HCT116 (cell line): ENCODE measurements at regions not wholly inside any gene's neighbourhood (a gene's known extent, or its start where the extent isn't known, plus 50 kb on each side); places are given as distances from the start of the nearest gene placed in this dataset.

Experiments
- CBX3 ChIP-seq: IDR thresholded peaks from 2 replicates; pipeline ENCODE4 v1.6.1; 2012; ENCODE audit warnings: low read depth
- ELF1 ChIP-seq: IDR thresholded peaks from 2 replicates; pipeline ENCODE4 v1.6.1; 2012; ENCODE audit warnings: low read depth, borderline replicate concordance
- EZH2 ChIP-seq: fragments of 200-600 bp; sonication (generic); IDR thresholded peaks from 2 replicates; pipeline ENCODE4 v1.6.1; 2017; ENCODE audit warnings: antibody characterized with exemption, mixed run types
- EZH2phosphoT487 ChIP-seq: fragments of 200-600 bp; IDR thresholded peaks from 2 replicates; pipeline ENCODE4 v1.6.1; 2018; ENCODE audit warnings: antibody characterized with exemption, borderline replicate concordance
- JUND ChIP-seq: IDR thresholded peaks from 2 replicates; pipeline ENCODE4 v1.6.1; 2012
- POLR2A ChIP-seq: IDR thresholded peaks from 2 replicates; pipeline ENCODE4 v1.7.0; 2011; ENCODE audit warnings: borderline replicate concordance; ENCODE audit not compliant: insufficient read depth, insufficient read length; ENCODE audit errors: extremely low read depth
- POLR2AphosphoS5 ChIP-seq: IDR thresholded peaks from 2 replicates; pipeline ENCODE4 v1.6.1; 2011; ENCODE audit warnings: mild to moderate bottlenecking, low read depth, low read length, moderate library complexity
- RAD21 ChIP-seq: IDR thresholded peaks from 2 replicates; pipeline ENCODE4 v1.6.1; 2012; ENCODE audit warnings: low read depth, mild to moderate bottlenecking
- SIN3A ChIP-seq: IDR thresholded peaks from 2 replicates; pipeline ENCODE4 v1.6.1; 2012; ENCODE audit warnings: low read depth
- SP1 ChIP-seq: IDR thresholded peaks from 2 replicates; pipeline ENCODE4 v1.6.1; 2012; ENCODE audit warnings: low read depth
- SRF ChIP-seq: IDR thresholded peaks from 2 replicates; pipeline ENCODE4 v1.6.1; 2012; ENCODE audit warnings: low read depth
- TF ChIP-seq, protein P1 (sequence below), 3 experiments: fragments of 200-600 bp in 1 of 3; sonication (generic) in 1 of 3; IDR thresholded peaks in 2 of 3; conservative IDR thresholded peaks in 1 of 3; 2 replicates each; pipeline ENCODE4 v1.5.1; 2012 to 2017; ENCODE audit warnings: low read depth in 2 of 3, low read length in 2 of 3, antibody characterized with exemption in 1 of 3, borderline replicate concordance in 1 of 3, control low read depth in 1 of 3, mild to moderate bottlenecking in 1 of 3, mixed read lengths in 1 of 3, mixed run types in 1 of 3, moderate library complexity in 1 of 3; ENCODE audit not compliant: insufficient read depth in 1 of 3
- TF ChIP-seq, protein P2 (sequence below): IDR thresholded peaks from 2 replicates; pipeline ENCODE4 v1.6.1; 2012

GRCh38 chrX:35244088-35244741 is 301.6 kb downstream of the FAM47B start:
- TF ChIP-seq, protein P1, sequence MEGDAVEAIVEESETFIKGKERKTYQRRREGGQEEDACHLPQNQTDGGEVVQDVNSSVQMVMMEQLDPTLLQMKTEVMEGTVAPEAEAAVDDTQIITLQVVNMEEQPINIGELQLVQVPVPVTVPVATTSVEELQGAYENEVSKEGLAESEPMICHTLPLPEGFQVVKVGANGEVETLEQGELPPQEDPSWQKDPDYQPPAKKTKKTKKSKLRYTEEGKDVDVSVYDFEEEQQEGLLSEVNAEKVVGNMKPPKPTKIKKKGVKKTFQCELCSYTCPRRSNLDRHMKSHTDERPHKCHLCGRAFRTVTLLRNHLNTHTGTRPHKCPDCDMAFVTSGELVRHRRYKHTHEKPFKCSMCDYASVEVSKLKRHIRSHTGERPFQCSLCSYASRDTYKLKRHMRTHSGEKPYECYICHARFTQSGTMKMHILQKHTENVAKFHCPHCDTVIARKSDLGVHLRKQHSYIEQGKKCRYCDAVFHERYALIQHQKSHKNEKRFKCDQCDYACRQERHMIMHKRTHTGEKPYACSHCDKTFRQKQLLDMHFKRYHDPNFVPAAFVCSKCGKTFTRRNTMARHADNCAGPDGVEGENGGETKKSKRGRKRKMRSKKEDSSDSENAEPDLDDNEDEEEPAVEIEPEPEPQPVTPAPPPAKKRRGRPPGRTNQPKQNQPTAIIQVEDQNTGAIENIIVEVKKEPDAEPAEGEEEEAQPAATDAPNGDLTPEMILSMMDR (IDR thresholded peaks at IDR 0.05 in 2 of 3, conservative IDR thresholded peaks at IDR 0.05 in 1 of 3; ENCODE audit: borderline replicate concordance in 1 of 3, insufficient read depth in 1 of 3, low read depth in 2 of 3, low read length in 2 of 3) = no peak
- TF ChIP-seq RAD21 (no peak), SRF (no peak), POLR2A (no peak), SIN3A (no peak), POLR2AphosphoS5 (no peak), CBX3 (no peak), ELF1 (no peak), EZH2 (no peak), EZH2phosphoT487 (no peak), JUND (no peak), SP1 (no peak)
- TF ChIP-seq, protein P2, sequence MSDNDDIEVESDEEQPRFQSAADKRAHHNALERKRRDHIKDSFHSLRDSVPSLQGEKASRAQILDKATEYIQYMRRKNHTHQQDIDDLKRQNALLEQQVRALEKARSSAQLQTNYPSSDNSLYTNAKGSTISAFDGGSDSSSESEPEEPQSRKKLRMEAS = no peak
